GM21717 (cell line): ENCODE measurements at regions not wholly inside any gene's neighbourhood (a gene's known extent, or its start where the extent isn't known, plus 50 kb on each side); places are given as distances from the start of the nearest gene placed in this dataset.
"Not testable (repeated sequence)": the region's sequence is repeated elsewhere in the genome, so short reads cannot be mapped to it uniquely, and the experiment has no call there.

ENCODE experiments used
- ATAC-seq: cut with Tn5 transposase; IDR thresholded peaks from one replicate; pipeline ENCODE4 v1.9.1; 2021; ENCODE audit warnings: mild to moderate bottlenecking, moderate library complexity; ENCODE audit not compliant: unreplicated experiment

DNA sequence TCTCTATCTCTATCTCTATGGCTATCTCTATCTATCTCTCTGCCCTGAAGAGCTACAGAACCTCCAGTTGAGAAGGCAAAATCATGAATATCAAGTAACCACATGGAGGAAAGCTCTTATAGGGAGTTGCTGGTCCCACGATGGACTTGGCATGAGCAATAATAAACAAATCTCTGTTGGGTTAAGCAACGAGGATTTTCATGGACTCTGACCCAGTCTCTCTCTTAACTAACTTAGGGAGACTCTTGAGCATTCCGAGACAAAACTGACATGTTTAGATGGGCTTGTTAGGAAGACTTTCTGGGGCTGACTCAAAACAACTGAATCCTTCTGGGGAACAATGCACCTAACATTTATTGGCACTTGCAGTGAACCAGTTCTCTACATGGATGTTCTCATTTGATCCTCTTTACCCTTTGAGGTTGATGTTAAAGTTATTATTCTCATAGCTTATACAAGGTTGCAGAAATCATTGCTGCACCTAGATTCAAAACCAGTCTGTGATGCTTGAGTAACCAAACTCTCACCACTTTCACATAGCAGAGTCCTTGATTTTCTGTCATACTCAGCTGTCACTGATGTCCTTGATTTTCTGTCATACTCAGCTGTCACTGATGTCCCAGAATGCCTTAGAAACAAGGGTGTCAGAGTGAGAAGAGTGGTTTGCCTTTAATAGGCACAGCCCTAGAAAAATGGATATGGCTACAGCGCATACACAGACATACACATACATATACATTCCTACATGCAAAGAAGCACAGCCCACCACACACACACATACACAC is 354.6 kb upstream of the MAF start:
- no peak for ATAC-seq

DNA sequence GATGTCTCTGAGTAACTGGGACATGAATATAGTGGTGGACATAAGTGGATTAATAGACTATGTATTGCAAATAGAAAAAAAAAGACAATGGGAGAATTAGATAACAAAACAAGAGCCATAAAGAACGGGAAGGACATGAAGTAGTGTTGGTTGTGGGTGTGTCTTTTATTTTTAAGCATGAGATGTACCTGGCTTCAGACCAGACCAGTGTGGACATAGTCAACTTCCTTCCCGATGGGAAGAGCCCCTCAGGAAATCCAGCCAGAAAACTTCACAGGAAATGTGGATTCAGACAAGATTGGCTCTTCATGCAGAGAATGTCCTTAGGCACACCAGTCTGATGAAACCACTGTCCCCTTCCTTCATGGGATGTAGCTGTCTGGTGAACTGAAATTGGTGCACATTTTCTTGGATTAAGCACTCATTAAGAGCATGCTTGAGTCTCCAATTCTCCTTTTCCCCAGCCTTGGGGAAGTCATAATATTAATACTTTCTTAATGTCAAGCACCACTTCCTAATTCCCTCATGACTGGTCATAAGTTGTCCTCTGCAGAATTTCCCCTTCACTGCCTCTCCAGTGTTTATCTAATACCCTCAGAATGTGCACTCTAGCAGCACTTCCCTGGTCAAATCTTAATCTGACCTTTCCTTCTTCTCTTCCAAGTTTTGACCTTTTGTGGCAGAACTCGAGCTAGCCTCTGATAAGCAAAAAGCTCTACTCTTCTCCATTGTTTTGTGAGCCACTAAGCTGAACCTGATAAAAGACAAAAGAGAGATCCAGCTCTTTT is 350.6 kb upstream of the MAF start:
- no peak for ATAC-seq

GRCh38 chr16:79949417-79949816 is 348.9 kb upstream of the MAF start:
- ATAC-seq = no peak

- ATAC-seq = no peak
Measured at GRCh38 chr16:79947771-79948170, 347.2 kb upstream of the MAF start.

GRCh38 chr16:79946252-79946651 is 345.7 kb upstream of the MAF start:
- ATAC-seq = no peak

DNA sequence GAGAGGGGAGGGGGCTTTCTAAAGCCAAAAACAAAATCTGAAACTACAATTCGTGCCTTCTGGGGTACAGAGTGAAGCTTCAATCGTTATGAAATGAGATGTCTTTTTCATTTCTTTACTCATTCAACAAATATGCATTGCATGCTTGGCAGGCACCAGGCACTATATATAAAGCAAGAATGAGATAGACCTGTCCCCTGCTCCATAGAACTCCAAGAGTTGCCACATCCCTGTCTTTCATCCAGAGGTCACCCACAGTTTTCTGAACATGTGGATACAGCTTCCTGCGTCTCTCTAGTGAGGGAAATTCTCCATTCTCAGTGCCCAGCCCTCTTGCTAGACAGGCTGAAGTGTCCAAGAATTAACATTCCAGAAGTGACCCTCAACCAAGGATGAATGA is 343.2 kb upstream of the MAF start:
- no peak for ATAC-seq

DNA sequence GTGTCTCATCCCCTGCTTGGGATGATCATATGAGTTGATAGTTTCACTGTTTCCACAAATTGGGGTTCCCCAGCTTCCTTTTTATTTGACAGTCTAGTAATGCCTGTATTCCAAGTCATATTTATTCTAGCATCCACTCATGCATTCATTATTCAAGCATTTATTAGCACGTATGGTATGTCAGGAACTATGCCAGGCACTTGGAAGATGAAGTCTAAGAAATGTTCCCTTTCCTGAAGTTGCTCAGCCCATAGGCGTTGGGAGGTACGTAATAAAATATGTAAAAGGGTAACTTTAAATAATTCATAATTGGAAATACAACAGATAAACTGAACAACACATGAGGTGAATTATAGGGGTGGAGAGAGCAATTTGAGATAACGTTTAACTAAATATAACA is 338.0 kb upstream of the MAF start:
- ATAC-seq = no peak

DNA sequence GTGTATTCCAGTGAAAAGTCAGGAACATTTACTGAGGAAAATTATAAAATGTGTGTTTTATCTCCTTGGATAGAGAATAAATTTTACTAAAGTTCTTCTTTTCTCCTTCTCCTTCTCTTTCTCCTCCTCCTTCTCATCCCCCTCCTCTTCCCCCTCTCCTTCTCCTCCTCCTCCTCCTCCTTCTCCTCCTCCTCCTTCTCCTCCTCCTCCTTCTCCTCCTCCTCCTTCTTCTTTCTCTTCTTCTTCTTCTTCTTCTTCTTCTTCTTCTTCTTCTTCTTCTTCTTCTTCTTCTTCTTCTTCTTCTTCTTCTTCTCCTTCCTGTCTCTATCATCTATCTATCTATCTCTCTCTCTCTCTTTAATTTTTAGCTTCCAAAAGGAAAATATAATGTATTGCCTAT is 337.1 kb upstream of the MAF start:
- not testable (repeated sequence) for ATAC-seq

GRCh38 chr16:79933603-79934002 is 333.1 kb upstream of the MAF start:
- ATAC-seq = no peak

- no peak for ATAC-seq
Measured at GRCh38 chr16:79932572-79932971, 332.0 kb upstream of the MAF start.

GRCh38 chr16:79931721-79932120 is 331.2 kb upstream of the MAF start:
- no peak for ATAC-seq

DNA sequence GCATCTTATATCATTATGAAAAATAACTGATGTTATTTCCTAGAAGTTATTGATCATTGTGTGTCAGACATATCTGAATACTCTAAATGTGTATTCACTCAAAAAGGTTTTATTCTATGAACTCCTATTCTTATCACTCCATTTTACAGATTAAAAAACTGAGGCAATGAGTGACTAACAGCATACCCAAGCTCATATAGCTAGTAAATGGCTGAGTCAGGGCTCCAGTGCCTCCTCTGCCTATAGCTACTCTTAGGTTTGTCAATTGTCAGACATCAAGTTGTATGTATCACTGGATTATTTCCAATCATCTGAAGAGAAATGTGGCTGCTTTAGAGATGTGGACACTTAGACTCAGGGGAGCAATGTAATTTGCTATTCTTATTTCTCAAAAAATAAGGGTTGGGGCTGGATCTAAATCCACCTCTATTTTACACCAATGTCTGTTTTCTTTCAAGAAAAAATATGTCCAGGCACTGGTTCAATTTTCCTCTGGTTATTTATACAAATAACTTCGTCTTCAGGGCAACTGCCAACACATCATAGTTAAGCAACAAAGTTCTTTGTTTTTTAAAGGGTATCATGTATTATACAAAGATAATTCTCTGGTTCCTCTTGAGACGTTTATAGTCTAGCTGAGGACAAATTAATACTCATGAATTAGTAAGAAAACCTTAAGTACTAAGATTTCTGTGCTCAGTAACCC is 328.9 kb upstream of the MAF start:
- ATAC-seq = no peak

DNA sequence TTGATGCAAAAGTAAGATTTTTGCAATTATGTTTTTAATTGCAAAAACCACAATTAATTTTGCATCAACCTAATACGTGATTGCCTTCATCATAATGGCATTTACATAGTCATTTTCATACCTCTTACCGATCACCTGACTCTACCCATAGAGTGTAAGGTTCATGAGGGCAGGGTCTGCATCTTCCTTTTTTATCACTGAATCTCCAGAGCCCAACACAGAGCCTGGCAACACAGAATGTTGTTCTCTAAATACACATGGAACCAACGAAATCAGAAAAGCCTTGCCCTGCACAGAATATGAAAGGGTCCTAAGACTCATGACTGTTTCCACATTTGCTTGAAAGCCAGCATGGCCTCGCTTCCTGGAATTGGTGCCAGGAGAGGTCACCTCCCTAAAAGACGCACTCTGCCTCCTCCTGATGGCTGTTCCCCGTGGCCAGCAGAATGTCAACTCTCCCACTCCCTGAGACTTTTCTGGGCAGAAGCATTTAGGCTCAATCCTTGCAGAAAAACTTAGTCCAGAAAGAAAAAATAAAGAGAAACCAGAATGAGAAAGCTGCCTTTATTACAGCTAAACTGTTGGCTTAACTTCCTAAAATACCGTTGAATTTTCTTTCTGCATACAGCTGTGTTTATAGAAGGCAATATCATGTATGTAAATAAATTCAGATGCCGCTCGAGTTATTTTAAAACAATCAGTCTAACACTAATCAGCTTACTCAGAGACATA is 327.8 kb upstream of the MAF start:
- ATAC-seq = no peak

DNA sequence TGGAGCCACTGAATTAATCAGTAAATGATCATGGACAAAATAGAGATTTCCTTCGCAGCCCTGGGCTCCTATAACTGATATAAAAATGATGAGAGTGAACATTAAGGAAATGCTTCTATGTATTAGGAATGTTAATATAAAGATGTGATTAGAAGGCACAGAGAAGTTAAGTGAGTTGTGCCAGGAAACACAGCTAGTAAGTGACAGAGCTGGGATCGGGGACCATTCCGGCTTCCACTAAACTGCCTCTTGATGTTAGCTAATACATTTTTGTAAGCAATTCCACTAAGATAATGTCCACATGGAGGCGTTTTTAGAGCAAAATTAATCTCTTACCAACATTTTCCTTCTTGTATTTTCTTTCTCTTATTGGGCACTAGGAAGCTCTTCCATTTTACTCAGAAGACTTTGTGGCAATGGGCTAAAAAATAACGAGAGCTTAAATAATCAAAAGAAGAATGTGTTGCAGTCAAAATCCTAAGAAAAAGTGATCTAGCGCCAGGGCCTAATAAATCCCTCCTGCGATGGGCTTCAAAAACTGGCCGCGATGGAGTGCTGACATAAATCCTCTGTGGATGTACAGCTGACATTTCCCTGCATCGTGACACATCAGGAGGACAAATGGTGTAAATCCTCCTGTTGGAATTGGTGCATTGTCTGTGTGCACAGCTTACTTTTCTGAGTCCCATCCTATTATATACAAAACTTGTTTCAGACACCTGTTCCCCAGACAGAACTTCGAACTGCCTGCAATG is 326.1 kb upstream of the MAF start:
- no peak for ATAC-seq

DNA sequence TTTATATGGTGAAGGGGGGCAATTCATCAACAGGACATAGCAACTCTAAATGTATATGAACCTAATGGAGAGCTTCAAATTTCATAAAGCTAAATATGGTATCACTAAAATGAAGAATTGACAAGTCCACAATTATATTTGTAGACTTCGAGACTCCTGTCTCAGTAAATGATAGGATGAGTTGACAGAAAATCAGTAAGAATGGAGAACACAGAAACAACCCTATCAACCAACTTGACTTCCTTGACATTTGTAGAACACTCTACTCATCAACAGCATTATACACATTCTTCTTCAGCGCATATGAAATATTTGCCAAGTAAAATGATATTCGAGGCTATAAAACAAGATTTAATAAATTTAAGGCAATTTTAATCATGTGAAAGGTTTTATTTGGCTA is 322.9 kb upstream of the MAF start:
- ATAC-seq = no peak

GRCh38 chr16:79920685-79921084 is 320.1 kb upstream of the MAF start:
- no peak for ATAC-seq

GRCh38 chr16:79918916-79919315 is 318.4 kb upstream of the MAF start:
- no peak for ATAC-seq

DNA sequence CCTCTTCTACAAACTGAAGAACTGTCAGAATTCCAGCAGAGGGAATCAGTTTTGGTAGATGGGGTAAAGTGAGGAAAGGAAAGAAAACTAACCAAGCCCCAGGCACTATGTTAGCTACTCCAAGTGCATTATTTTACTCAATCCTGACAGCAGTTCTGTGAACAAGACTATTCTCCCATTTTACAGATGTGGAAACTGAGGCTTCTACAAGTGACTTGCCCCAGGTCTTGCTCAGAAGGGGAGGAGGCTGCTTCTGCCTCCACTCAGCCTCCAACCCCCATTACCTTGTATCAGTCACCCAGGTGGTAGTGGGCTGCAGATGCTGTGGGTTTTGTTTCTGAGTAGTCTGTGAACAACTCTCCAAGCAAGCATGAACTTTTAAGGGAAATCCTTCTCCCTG is 315.2 kb upstream of the MAF start:
- ATAC-seq = no peak

DNA sequence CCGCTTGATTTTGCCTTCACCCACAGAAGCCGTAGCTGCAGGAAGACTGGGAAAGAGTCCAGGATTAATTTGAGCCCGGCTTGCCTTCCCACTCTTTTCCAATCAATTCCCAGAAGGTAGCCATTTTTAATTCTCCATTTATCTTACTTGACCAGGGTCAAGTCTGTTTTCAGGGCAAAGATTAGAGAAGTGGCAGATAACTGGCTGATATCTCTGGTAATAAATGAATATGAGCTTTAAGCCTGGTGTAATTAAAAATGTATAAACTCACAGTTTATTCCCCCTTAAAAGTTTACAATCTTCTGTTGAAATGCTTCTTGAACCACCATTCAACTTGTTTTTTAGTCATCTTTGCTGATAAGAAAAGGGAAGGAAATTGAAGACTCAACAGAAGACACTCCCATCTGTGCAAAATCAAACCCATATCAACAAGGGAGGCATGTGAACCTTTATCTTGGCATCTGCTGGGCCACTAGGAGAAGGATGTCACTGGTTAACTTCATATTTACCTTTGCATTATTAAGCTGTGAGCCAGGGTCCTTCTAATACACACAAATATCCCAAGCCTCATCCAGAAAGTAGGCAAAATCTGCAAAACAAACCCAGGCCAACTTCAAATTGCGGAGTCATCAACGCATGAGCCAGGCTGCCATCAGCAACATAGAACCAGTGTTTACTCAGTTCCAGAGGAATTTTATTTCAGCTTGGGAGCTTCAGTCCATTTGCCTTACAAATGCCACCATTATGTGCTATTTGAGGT is 314.6 kb upstream of the MAF start:
- no peak for ATAC-seq
